ENCODE measurements at regions not wholly inside any gene's neighbourhood (a gene's known extent, or its start where the extent isn't known, plus 50 kb on each side); places are given as distances from the start of the nearest gene placed in this dataset.

GRCh38 chr5:30933599-30933998 is 259.9 kb upstream of the CDH6 start:
- no peak for DNase-seq (ENCODE audit: low read depth)

GRCh38 chr5:30932273-30933017 is 261.0 kb upstream of the CDH6 start:
- DNase-seq (ENCODE audit: low read depth) = no peak

GRCh38 chr5:30930736-30931135 is 262.8 kb upstream of the CDH6 start:
- DNase-seq (ENCODE audit: low read depth) = no peak

GRCh38 chr5:30928956-30929355 is 264.5 kb upstream of the CDH6 start:
- DNase-seq (ENCODE audit: low read depth) = no peak

- no peak for DNase-seq (ENCODE audit: low read depth)
Measured at GRCh38 chr5:30926218-30926617, 267.3 kb upstream of the CDH6 start.

GRCh38 chr5:30921388-30921787 is 272.1 kb upstream of the CDH6 start:
- DNase-seq (ENCODE audit: low read depth) = no peak

- DNase-seq (ENCODE audit: low read depth) = no peak
Measured at GRCh38 chr5:30918171-30918570, 275.3 kb upstream of the CDH6 start.

GRCh38 chr5:30908356-30908755 is 285.1 kb upstream of the CDH6 start:
- DNase-seq (ENCODE audit: low read depth) = no peak

- DNase-seq (ENCODE audit: low read depth) = no peak
Measured at GRCh38 chr5:30900367-30900766, 293.1 kb upstream of the CDH6 start.

- peak; percentile 13 for DNase-seq (ENCODE audit: low read depth)
Measured at GRCh38 chr5:30894811-30895210, 298.7 kb upstream of the CDH6 start.

GRCh38 chr5:30891660-30892059 is 301.8 kb upstream of the CDH6 start:
- no peak for DNase-seq (ENCODE audit: low read depth)

GRCh38 chr5:30890377-30890776 is 303.1 kb upstream of the CDH6 start:
- DNase-seq (ENCODE audit: low read depth) = no peak

- DNase-seq (ENCODE audit: low read depth) = no peak
Measured at GRCh38 chr5:30880514-30880913, 313.0 kb upstream of the CDH6 start.

- no peak for DNase-seq (ENCODE audit: low read depth)
Measured at GRCh38 chr5:30879887-30880286, 313.6 kb upstream of the CDH6 start.

- no peak for DNase-seq (ENCODE audit: low read depth)
Measured at GRCh38 chr5:30878746-30879145, 314.7 kb upstream of the CDH6 start.

- no peak for DNase-seq (ENCODE audit: low read depth)
Measured at GRCh38 chr5:30878296-30878695, 315.2 kb upstream of the CDH6 start.

- no peak for DNase-seq (ENCODE audit: low read depth)
Measured at GRCh38 chr5:30874241-30875034, 319.0 kb upstream of the CDH6 start.

- DNase-seq (ENCODE audit: low read depth) = no peak
Measured at GRCh38 chr5:30871196-30871595, 322.3 kb upstream of the CDH6 start.

- DNase-seq (ENCODE audit: low read depth) = no peak
Measured at GRCh38 chr5:30867711-30868110, 325.8 kb upstream of the CDH6 start.

GRCh38 chr5:30866142-30866541 is 327.3 kb upstream of the CDH6 start:
- DNase-seq (ENCODE audit: low read depth) = no peak

- DNase-seq (ENCODE audit: low read depth) = no peak
Measured at GRCh38 chr5:30856242-30856641, 337.2 kb upstream of the CDH6 start.

- DNase-seq (ENCODE audit: low read depth) = no peak
Measured at GRCh38 chr5:30853158-30853557, 340.3 kb upstream of the CDH6 start.

- no peak for DNase-seq (ENCODE audit: low read depth)
Measured at GRCh38 chr5:30850866-30851265, 342.6 kb upstream of the CDH6 start.
